ENCODE measurements at regions not wholly inside any gene's neighbourhood (a gene's known extent, or its start where the extent isn't known, plus 50 kb on each side); places are given as distances from the start of the nearest gene placed in this dataset.

DNA sequence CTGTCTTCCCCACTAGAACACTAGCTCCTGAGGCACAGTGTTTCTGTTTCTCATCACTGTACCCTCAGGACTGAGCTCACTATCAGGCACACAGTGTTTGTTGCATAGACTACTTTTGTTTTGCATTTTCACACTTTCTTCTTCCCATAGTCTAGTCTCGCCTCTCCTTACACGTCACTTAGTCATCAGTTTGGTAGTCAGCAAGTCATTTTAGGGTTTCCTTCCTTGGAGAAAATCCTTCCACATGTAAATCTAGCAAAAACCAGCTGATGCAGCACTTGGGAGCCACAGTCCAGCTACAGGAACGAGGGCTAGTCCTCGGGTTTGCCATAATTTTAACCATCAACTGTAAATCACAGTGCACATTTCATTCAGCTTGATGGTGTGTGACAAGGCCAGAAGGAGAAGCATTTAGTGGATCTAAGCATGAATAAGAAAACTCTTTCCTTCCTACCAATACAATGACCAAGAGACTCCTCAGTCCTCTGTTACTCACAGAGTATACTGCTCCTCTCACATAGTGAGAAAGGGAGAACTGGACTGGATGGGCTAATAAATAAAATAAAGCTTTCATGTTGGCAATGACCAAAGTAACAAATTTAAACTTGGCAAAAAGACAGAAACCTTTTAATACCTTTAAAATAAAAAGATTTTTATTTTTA is 221.0 kb downstream of the KLF12 start:
- in situ Hi-C loops (cut with MboI; ENCODE audit: low sequenced_read_pairs, unreplicated experiment) = no loop called here
- TF ChIP-seq, protein P1, sequence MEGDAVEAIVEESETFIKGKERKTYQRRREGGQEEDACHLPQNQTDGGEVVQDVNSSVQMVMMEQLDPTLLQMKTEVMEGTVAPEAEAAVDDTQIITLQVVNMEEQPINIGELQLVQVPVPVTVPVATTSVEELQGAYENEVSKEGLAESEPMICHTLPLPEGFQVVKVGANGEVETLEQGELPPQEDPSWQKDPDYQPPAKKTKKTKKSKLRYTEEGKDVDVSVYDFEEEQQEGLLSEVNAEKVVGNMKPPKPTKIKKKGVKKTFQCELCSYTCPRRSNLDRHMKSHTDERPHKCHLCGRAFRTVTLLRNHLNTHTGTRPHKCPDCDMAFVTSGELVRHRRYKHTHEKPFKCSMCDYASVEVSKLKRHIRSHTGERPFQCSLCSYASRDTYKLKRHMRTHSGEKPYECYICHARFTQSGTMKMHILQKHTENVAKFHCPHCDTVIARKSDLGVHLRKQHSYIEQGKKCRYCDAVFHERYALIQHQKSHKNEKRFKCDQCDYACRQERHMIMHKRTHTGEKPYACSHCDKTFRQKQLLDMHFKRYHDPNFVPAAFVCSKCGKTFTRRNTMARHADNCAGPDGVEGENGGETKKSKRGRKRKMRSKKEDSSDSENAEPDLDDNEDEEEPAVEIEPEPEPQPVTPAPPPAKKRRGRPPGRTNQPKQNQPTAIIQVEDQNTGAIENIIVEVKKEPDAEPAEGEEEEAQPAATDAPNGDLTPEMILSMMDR (IDR thresholded peaks at IDR 0.05; ENCODE audit: borderline replicate concordance, control extremely low read depth, extremely low read depth, insufficient read depth, missing control alignments) = no peak
- no peak for DNase-seq (ENCODE audit: low spot score)

DNA sequence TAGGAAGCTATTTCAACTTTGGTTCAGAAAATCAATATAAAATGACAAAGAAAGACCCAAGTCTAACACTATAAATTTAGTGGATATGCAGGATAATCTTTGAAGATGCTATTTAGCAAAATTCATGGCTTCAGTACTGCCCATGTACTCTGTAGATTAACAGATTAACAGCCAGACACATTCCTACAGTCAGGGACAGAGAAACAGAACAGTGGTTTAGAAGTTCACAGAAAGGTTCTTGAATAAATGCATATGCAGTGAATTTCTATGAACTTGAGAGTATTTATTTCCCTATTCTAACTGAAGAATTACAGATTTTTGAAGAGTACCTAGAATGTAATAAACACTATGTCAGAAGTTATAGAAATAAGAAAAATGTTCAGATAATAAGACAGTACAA is 222.8 kb downstream of the KLF12 start:
- in situ Hi-C loops (cut with MboI; ENCODE audit: low sequenced_read_pairs, unreplicated experiment) = no loop called here
- TF ChIP-seq, protein P1 (IDR thresholded peaks at IDR 0.05; ENCODE audit: borderline replicate concordance, control extremely low read depth, extremely low read depth, insufficient read depth, missing control alignments) = no peak
- DNase-seq (ENCODE audit: low spot score) = no peak

DNA sequence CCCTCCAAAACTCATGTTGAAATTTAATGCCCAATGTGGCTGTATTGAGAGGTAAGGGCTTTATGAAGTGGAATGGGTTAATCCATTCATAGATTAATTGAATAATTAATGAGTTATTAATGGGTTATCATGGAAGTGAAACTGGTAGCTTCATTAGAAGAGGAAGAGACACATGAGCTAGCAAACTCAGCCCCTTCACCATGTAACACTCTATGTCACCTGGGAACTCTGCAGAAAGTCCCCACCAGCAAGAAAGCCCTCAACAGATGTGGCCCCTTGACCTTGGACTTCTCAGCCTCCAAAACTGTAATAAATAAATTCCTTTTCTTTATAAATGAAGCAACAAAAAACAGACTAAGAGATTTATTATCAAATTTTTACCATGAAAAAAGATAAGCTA is 223.5 kb downstream of the KLF12 start:
- no peak for DNase-seq (ENCODE audit: low spot score)
- in situ Hi-C loops (cut with MboI; ENCODE audit: low sequenced_read_pairs, unreplicated experiment) = no loop called here
- TF ChIP-seq, protein P1 (IDR thresholded peaks at IDR 0.05; ENCODE audit: borderline replicate concordance, control extremely low read depth, extremely low read depth, insufficient read depth, missing control alignments) = no peak

DNA sequence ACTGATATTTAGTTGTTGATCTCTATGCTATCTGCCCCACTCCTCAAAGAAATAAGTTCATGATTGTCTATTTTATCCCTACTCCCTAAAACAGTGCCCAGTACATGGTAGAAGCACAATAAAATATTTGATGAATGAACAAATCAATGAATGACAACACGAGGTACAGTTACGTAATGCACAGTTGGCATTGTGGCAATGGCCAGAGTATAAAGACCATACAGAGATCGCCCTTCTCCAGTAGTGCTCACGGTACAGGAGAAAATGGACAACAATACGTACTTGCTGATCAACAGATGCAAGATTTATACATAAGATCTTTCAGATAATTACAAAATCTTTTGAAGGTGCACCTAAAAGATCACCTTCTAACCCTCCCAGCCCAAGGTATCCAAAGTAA is 225.4 kb downstream of the KLF12 start:
- no peak for DNase-seq (ENCODE audit: low spot score)
- in situ Hi-C loops (cut with MboI; ENCODE audit: low sequenced_read_pairs, unreplicated experiment) = no loop called here
- TF ChIP-seq, protein P1 (IDR thresholded peaks at IDR 0.05; ENCODE audit: borderline replicate concordance, control extremely low read depth, extremely low read depth, insufficient read depth, missing control alignments) = no peak

DNA sequence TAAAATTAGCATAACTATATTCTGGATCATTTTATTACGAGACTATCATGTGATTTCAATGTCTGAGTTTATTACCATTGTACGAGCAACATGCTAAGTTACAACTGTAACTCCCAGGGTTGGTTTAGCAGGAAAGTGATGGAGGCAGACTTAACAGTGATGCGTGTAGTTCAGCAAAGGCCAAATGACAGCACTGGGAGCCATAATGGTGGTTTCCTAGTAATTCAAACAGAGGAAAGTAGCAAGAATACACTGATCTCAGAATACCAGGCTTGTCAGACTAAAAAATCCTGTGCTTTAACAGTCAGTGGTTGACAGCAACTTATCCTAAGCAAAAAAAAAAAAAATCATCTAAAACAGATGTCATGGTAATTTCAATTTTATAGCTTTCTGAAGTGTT is 229.6 kb downstream of the KLF12 start:
- DNase-seq (ENCODE audit: low spot score) = no peak
- in situ Hi-C loops (cut with MboI; ENCODE audit: low sequenced_read_pairs, unreplicated experiment) = no loop called here
- TF ChIP-seq, protein P1 (IDR thresholded peaks at IDR 0.05; ENCODE audit: borderline replicate concordance, control extremely low read depth, extremely low read depth, insufficient read depth, missing control alignments) = no peak

DNA sequence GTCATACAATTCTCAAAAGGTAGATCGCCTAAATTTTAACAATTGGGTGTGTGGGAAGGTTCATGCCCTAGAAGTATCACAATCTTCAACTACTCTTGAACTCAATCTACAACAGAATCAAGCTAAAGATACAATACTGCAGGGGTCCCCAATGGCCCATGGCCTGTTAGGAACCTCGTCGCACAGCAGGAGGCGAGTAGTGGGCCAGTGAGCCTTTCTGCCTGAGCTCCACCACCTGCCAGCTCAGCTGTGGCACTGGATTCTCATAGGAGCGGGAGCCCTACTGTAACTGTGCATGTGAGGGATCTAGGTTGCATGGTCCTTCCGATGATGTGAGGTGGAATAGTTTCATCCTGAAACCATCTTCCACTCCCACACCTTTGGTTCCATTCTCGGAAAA is 230.6 kb downstream of the KLF12 start:
- no peak for DNase-seq (ENCODE audit: low spot score)
- TF ChIP-seq, protein P1 (IDR thresholded peaks at IDR 0.05; ENCODE audit: borderline replicate concordance, control extremely low read depth, extremely low read depth, insufficient read depth, missing control alignments) = no peak
- in situ Hi-C loops (cut with MboI; ENCODE audit: low sequenced_read_pairs, unreplicated experiment) = no loop called here
